Neuronal stem cell (in vitro differentiated cells): ENCODE measurements at regions not wholly inside any gene's neighbourhood (a gene's known extent, or its start where the extent isn't known, plus 50 kb on each side); places are given as distances from the start of the nearest gene placed in this dataset.

ENCODE experiments used
- DNase-seq: peaks from one replicate; pipeline ENCODE4 v3.0.0-alpha.2; 2013; ENCODE audit warnings: low spot score
- H2AFZ ChIP-seq: one replicate; pipeline ENCODE4 v1.6.1; 2013; ENCODE audit warnings: mild to moderate bottlenecking, low read length, inconsistent platforms
- H2AK5ac ChIP-seq: 2 replicates; pipeline ENCODE4 v1.6.1; 2013; ENCODE audit warnings: low read depth, mild to moderate bottlenecking, inconsistent platforms, low read length, moderate library complexity, mixed read lengths
- H2BK120ac ChIP-seq: 2 replicates; pipeline ENCODE4 v1.6.1; 2013; ENCODE audit warnings: low read depth, mild to moderate bottlenecking, inconsistent platforms, low read length, moderate library complexity, mixed read lengths
- H2BK12ac ChIP-seq: one replicate; pipeline ENCODE4 v1.6.1; 2013; ENCODE audit warnings: low read length, inconsistent platforms
- H2BK15ac ChIP-seq: 2 replicates; pipeline ENCODE4 v1.6.1; 2013; ENCODE audit warnings: mild to moderate bottlenecking, low read length, inconsistent platforms, mixed read lengths
- H2BK5ac ChIP-seq: one replicate; pipeline ENCODE4 v1.6.1; 2013; ENCODE audit warnings: inconsistent platforms, mild to moderate bottlenecking, low read length, moderate library complexity
- H3K14ac ChIP-seq: one replicate; pipeline ENCODE4 v1.6.1; 2013; ENCODE audit warnings: low read length, inconsistent platforms
- H3K18ac ChIP-seq: 2 replicates; pipeline ENCODE4 v1.6.1; 2013; ENCODE audit warnings: low read length, inconsistent platforms
- H3K23ac ChIP-seq: 2 replicates; pipeline ENCODE4 v1.6.1; 2013; ENCODE audit warnings: low read depth, mild to moderate bottlenecking, mixed read lengths, low read length, inconsistent platforms; ENCODE audit not compliant: poor library complexity
- H3K27ac ChIP-seq: replicated peaks from 3 replicates; pipeline ENCODE4 v1.5.1; 2013; ENCODE audit warnings: low read length, inconsistent platforms
- H3K27me3 ChIP-seq, 3 experiments: 2 replicates each; pipeline ENCODE4 v1.6.1; 2013; ENCODE audit warnings: low read length in 3 of 3, mild to moderate bottlenecking in 2 of 3, inconsistent platforms in 1 of 3, low read depth in 1 of 3, mixed read lengths in 1 of 3, moderate library complexity in 1 of 3; ENCODE audit not compliant: control insufficient read depth in 3 of 3, insufficient read depth in 3 of 3
- H3K36me3 ChIP-seq, 2 donors: replicated peaks in 1 of 2; 2 replicates each; pipeline ENCODE4 v1.6.1; 2013; ENCODE audit warnings: low read length in 2 of 2; ENCODE audit not compliant: control insufficient read depth in 2 of 2, insufficient read depth in 2 of 2
- H3K4ac ChIP-seq: 2 replicates; pipeline ENCODE4 v1.6.1; 2013; ENCODE audit warnings: inconsistent platforms, mild to moderate bottlenecking, low read length, moderate library complexity
- H3K4me1 ChIP-seq, 2 donors: 1 replicate in 1 of 2; 2 replicates in 1 of 2; pipeline ENCODE4 v1.6.1; 2013; ENCODE audit warnings: low read length in 2 of 2, low read depth in 1 of 2; ENCODE audit not compliant: control insufficient read depth in 2 of 2, insufficient read depth in 1 of 2
- H3K4me2 ChIP-seq: one replicate; pipeline ENCODE4 v1.6.1; 2013; ENCODE audit warnings: mild to moderate bottlenecking, low read length, inconsistent platforms; ENCODE audit not compliant: insufficient read depth, poor library complexity, severe bottlenecking
- H3K4me3 ChIP-seq, 2 donors: 2 replicates each; pipeline ENCODE4 v1.5.1; 2013; ENCODE audit warnings: low read length in 2 of 2, mild to moderate bottlenecking in 2 of 2, inconsistent platforms in 1 of 2, moderate library complexity in 1 of 2
- H3K79me1 ChIP-seq: one replicate; pipeline ENCODE4 v1.6.1; 2013; ENCODE audit warnings: low read depth, mild to moderate bottlenecking, inconsistent platforms, low read length, moderate library complexity
- H3K9ac ChIP-seq: one replicate; pipeline ENCODE4 v1.6.1; 2013; ENCODE audit warnings: mild to moderate bottlenecking, low read depth, low read length, inconsistent platforms; ENCODE audit not compliant: poor library complexity
- H3K9me3 ChIP-seq, 2 donors: replicated peaks in 1 of 2; 2 replicates each; pipeline versions ENCODE3 to v1.6.1; 2013; ENCODE audit warnings: low read length in 2 of 2, mild to moderate bottlenecking in 2 of 2, inconsistent platforms in 1 of 2, low read depth in 1 of 2, mixed read lengths in 1 of 2, moderate library complexity in 1 of 2; ENCODE audit not compliant: control insufficient read depth in 2 of 2, insufficient read depth in 1 of 2
- H4K8ac ChIP-seq: one replicate; pipeline ENCODE4 v1.6.1; 2013; ENCODE audit warnings: low read depth, mild to moderate bottlenecking, inconsistent platforms, low read length, moderate library complexity
- H4K91ac ChIP-seq: one replicate; pipeline ENCODE4 v1.6.1; 2013; ENCODE audit warnings: low read length, low read depth, mild to moderate bottlenecking, inconsistent platforms; ENCODE audit not compliant: poor library complexity
- WGBS, 2 donors: extraction: QIAGEN DNeasy Blood & Tissue Kit; methylation state at CpG; one replicate each; pipeline ENCODE4 v1.1.7; 2013; ENCODE audit warnings: missing lambda C conversion rate in 2 of 2, mixed read lengths in 1 of 2; ENCODE audit not compliant: insufficient read length in 2 of 2, insufficient replicate concordance in 1 of 2; ENCODE audit errors: extremely low coverage in 2 of 2; 5-methylcytosine and 5-hydroxymethylcytosine counted together

GRCh38 chr10:111275091-111275490 lies 198.3 kb downstream of the ADRA2A start:
- Histone ChIP-seq H3K14ac (no peak overlapping the region), H3K4ac (no peak overlapping the region), H3K4me3 (no peak overlapping the region), H2BK12ac (no peak overlapping the region), H3K9ac (no peak overlapping the region), H3K27me3 (no peaks in the 10 kb centered on the region), H3K4me1 (no peaks in the 10 kb centered on the region), H2BK120ac (no peak overlapping the region), H3K4me2 (no peak overlapping the region), H2AFZ (no peak overlapping the region), H3K23ac (no peak overlapping the region), H2BK15ac (no peak overlapping the region), H3K79me1 (no peaks in the 10 kb centered on the region), H3K9me3 (no peaks in the 10 kb centered on the region), H2AK5ac (no peak overlapping the region), H3K36me3 (no peaks in the 10 kb centered on the region), H4K8ac (no peak overlapping the region), H3K18ac (no peak overlapping the region), H4K91ac (no peak overlapping the region), H3K27ac (no peak overlapping the region), H2BK5ac (no peak overlapping the region)
- no CpG with 5 or more reads among the region's 1 CpG for WGBS, 2 donors
- no peak for DNase-seq

DNA sequence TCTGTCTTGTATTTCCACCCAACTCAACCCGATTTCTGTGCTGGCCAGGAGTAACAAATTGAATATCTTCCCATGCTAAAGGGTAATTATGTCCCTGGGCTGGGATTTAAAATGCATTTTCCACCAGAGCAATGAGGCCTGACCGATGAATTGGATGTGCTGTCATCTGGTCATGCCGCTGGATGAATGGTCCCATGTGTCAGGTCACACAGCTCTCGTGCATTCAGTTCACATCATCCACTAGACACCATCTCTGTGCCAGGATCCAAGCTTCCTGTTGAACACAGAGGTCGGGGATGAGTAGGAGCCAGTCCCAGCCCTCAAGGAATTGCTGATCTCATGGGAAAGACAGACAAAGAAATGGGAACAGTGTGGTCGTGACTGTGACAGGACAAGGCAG lies 200.8 kb downstream of the ADRA2A start:
- Histone ChIP-seq H3K36me3 (no peaks in the 10 kb centered on the region), H3K9ac (no peak overlapping the region), H3K79me1 (no peaks in the 10 kb centered on the region), H2BK15ac (no peak overlapping the region), H3K27ac (no peak overlapping the region), H3K4ac (no peak overlapping the region), H3K14ac (no peak overlapping the region), H4K91ac (no peak overlapping the region), H3K23ac (no peak overlapping the region), H3K4me2 (no peak overlapping the region), H4K8ac (no peak overlapping the region), H3K4me3 (no peak overlapping the region), H3K9me3 (no peaks in the 10 kb centered on the region), H2AK5ac (no peak overlapping the region), H3K4me1 (no peaks in the 10 kb centered on the region), H2BK5ac (no peak overlapping the region), H2BK120ac (no peak overlapping the region), H2BK12ac (no peak overlapping the region), H3K27me3 (no peaks in the 10 kb centered on the region), H2AFZ (no peak overlapping the region), H3K18ac (no peak overlapping the region)
- DNase-seq: no peak
- WGBS, 2 donors: no CpG with 5 or more reads among the region's 6 CpGs

DNA sequence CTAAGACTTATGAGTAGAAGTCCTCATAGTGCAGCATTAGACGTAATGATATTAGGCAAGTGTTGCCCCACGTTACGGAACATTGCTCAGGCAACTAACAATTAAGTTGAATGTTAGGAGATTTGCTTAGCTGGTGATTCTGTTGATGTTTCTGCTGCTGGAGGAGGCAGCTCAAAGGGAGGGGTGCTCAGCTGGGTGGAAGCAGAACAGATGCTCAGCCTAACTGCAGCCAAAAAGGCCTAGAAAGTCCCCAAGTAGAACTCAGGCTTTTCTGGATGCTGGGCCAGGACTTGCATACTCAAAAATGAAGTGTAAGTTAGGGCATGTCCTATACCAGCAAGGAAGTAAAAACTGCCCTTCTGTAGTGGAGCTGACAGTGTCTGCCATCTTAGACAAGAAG lies 201.4 kb downstream of the ADRA2A start:
- Histone ChIP-seq H3K79me1 (no peaks in the 10 kb centered on the region), H2BK12ac (no peak overlapping the region), H3K4me2 (no peak overlapping the region), H2BK5ac (no peak overlapping the region), H3K14ac (no peak overlapping the region), H3K27me3 (no peaks in the 10 kb centered on the region), H3K27ac (no peak overlapping the region), H4K91ac (no peak overlapping the region), H2AFZ (no peak overlapping the region), H3K23ac (no peak overlapping the region), H3K4me3 (no peak overlapping the region), H3K4me1 (no peaks in the 10 kb centered on the region), H4K8ac (no peak overlapping the region), H3K9ac (no peak overlapping the region), H2AK5ac (no peak overlapping the region), H2BK15ac (no peak overlapping the region), H2BK120ac (no peak overlapping the region), H3K4ac (no peak overlapping the region), H3K36me3 (no peaks in the 10 kb centered on the region), H3K9me3 (no peaks in the 10 kb centered on the region), H3K18ac (no peak overlapping the region)
- no peak for DNase-seq
- WGBS, 2 donors: no CpG with 5 or more reads among the region's 3 CpGs

DNA sequence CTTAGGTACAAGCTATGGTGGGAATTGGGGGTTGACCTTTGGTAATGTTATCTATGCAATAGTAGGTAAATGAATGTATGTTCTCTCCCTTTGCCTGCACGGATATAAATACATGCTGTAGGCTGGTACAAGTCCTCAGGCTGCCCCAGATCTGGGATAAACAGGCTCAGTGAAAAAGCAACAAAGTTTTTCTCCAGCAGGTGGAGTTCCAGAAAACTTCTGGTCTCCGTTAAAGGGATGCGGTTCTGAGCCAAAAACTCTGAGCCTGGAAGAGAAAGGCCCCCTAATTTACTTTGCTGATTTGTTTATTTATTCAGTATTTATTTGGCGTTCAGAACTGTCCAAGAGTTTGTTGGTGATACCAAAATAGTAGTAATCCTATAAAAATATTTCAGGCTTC lies 204.7 kb downstream of the ADRA2A start:
- Histone ChIP-seq H3K14ac (no peak overlapping the region), H3K4ac (no peak overlapping the region), H2BK12ac (no peak overlapping the region), H2AFZ (no peak overlapping the region), H2AK5ac (no peak overlapping the region), H3K4me2 (no peak overlapping the region), H3K36me3 (no peaks in the 10 kb centered on the region), H3K4me3 (no peak overlapping the region), H4K8ac (no peak overlapping the region), H2BK5ac (no peak overlapping the region), H4K91ac (no peak overlapping the region), H2BK15ac (no peak overlapping the region), H3K27me3 (no peaks in the 10 kb centered on the region), H2BK120ac (no peak overlapping the region), H3K18ac (no peak overlapping the region), H3K9me3 (no peaks in the 10 kb centered on the region), H3K23ac (no peak overlapping the region), H3K27ac (no peak overlapping the region), H3K9ac (no peak overlapping the region), H3K79me1 (no peaks in the 10 kb centered on the region), H3K4me1 (peaks cover 0 to 4% of the 10 kb centered on the region in 2 donors)
- no CpG with 5 or more reads among the region's 4 CpGs for WGBS, 2 donors
- DNase-seq: peak; percentile 20
